ENCODE measurements at regions not wholly inside any gene's neighbourhood (a gene's known extent, or its start where the extent isn't known, plus 50 kb on each side); places are given as distances from the start of the nearest gene placed in this dataset.

DNA sequence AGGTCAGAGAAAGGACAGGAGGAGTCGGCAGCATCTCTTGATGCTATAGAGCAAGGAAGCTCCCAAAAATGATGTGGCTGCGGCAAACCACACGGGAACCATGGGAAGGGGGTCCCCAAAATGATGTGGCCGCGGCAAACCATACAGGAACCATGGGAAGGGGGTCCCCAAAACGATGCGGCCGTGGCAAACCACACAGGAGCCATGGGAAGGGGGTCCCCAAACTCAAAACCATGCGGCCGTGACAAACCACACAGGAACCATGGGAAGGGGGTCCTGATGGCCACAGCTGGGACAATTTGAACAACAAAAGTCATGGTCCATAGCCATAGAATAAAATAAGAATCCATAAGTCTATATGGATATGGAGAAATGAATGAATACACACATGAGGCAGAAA, 58.4 kb upstream of the GLI2 start:
- DNase-seq (ENCODE audit: low spot score), result no peak

GRCh38 chr2:120677696-120678247, 57.9 kb upstream of the GLI2 start:
- DNase-seq (ENCODE audit: low spot score), result no peak

- DNase-seq (ENCODE audit: low spot score), result no peak
Observed at GRCh38 chr2:120678251-120678650, 57.4 kb upstream of the GLI2 start.

GRCh38 chr2:120678926-120679325, 56.7 kb upstream of the GLI2 start:
- DNase-seq (ENCODE audit: low spot score), result no peak

- no peak for DNase-seq (ENCODE audit: low spot score)
Observed at GRCh38 chr2:120679526-120679925, 56.1 kb upstream of the GLI2 start.

GRCh38 chr2:120680136-120680761, 55.4 kb upstream of the GLI2 start:
- peak; percentile 65 for DNase-seq (ENCODE audit: low spot score)

DNA sequence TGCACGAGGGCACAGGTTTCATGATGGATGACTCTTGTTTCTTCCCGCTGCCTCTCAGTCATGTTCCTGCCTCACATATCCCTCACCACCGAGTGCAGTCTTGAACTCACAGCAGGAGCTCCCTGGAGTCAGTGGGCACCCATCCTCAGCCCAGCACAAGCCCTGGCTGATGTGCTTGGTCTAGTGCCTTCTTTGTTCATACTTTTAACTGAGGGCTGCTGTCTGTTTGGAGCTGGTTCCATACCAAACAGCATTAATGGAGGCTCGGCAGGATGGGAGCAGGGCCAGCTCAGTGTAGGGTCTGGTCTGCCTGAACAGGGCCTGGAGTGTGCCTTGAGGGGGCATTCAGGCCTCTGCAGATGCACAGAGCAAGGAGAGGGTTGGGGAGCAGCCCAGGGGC, 54.5 kb upstream of the GLI2 start:
- no peak for DNase-seq (ENCODE audit: low spot score)

- DNase-seq (ENCODE audit: low spot score), result no peak
Observed at GRCh38 chr2:120681696-120682288, 53.9 kb upstream of the GLI2 start.

DNA sequence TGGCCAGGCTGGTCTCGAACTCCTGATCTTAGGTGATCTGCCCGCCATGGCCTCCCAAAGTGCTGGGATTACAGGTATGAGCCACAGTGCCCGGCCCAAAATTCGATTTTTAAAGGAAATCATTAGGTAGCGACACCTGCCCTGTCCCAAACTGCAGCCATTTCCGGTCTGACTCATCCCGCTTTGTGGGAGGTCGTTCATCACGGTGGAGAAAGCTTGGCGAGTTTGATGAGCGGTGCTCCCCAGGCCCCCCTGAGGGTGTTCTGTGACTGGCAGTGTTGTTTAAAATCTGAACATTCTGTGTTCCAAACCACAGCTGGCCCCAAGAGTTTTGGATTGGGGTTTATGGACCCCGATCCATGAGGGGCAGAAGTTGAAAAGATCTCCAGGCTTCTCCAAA, 53.0 kb upstream of the GLI2 start:
- no peak for DNase-seq (ENCODE audit: low spot score)

DNA sequence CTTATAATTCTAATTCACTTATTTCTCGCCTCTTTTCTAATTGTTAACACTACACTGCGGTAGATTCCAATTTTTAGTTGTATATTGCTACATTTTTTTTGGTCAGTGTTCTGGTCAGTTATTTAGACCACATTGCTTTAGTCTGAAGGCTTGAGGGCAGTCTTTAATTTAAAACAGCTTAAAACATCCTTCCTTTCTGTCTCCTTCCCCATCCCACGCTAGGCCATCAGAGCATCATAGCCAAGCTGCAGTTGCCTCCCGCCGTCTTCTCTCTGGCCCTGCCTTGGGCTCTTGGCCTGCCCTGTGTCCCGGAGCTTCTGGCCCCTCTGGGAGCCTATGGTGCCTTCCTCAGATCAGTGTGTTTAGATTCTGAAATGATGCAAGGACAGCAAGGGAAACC, 52.6 kb upstream of the GLI2 start:
- no peak for DNase-seq (ENCODE audit: low spot score)

DNA sequence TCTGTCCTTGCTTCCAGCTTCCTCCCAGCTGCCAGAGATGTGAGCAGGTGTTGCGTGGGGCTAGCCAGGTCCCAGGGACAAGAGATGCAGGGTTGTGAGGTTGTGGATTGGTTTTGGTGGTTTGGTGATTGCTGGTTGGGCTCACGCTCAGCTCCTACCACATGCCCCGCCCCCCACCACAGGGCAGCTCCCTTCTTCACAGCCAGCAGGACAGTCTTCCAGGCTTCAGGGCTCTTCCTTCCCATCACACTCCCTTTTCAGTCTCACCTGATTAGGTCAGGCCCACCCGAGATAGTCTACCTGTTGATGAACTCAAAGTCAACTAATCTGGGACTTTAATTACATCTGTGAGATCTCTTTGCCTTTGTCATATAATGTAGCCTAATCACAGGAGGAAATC, 52.0 kb upstream of the GLI2 start:
- DNase-seq (ENCODE audit: low spot score), result no peak

- no peak for DNase-seq (ENCODE audit: low spot score)
Observed at GRCh38 chr2:120684289-120685065, 51.2 kb upstream of the GLI2 start.

DNA sequence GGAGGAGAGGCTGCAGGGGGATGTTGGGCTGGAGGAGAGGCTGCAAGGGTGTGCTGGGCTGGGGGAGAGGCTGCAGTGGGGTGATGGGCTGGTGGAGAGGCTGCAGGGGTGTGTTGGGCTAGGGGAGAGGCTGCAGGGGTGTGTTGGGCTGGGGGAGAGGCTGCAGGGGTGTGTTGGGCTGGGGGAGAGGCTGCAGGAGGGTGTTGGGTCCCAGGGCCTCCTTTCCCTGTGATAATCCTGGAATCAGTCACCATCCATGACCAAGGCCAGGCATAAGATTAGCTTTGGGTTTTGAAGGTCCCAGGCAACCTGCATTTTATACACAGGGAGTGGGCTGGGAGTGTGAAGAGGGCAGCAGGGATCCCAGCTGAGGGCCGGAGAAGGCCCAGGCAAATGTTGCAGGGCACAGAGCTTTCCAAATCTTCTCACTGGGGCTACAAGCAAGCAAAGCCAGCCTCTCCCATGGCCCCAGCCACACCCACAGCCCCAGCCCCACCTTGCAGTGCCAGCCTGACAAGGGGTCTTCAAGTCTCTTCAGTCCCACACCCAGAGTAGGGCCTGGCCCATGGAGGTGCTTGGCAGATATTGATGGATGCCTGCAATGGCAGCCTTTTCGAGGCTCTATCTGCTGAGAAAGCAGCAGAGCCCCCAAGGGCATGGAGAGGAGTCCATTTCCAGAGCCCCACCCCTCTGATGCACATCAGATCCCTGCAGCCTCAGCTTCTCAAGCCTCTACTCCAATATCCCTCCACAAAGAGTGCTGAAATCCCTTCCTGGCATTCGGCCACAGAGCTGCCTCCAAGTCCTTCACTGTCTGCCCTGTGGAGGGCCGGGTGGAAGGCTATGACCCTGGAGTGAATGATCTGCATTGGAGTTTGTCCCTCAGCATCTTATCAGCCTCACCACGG, 50.3 kb upstream of the GLI2 start:
- no peak for DNase-seq (ENCODE audit: low spot score)
